Omental fat pad (tissue), 3 donors: ENCODE measurements at regions not wholly inside any gene's neighbourhood (a gene's known extent, or its start where the extent isn't known, plus 50 kb on each side); places are given as distances from the start of the nearest gene placed in this dataset.

Source experiments
- ATAC-seq: fragments of 150-250 bp; one replicate; pipeline ENCODE4 v1.9.1; 2016; ENCODE audit warnings: mild to moderate bottlenecking, moderate library complexity; ENCODE audit not compliant: low FRiP score
- DNase-seq: peaks from one replicate; pipeline ENCODE4 v3.0.0-alpha.2; 2019; ENCODE audit warnings: low spot score
- TF ChIP-seq, protein P1 (sequence below), 3 donors: fragments of 450-650 bp; IDR thresholded peaks; one replicate each; pipeline ENCODE4 v1.5.1; 2016 to 2017; ENCODE audit warnings: antibody characterized with exemption in 3 of 3, mild to moderate bottlenecking in 3 of 3, moderate library complexity in 2 of 3

DNA sequence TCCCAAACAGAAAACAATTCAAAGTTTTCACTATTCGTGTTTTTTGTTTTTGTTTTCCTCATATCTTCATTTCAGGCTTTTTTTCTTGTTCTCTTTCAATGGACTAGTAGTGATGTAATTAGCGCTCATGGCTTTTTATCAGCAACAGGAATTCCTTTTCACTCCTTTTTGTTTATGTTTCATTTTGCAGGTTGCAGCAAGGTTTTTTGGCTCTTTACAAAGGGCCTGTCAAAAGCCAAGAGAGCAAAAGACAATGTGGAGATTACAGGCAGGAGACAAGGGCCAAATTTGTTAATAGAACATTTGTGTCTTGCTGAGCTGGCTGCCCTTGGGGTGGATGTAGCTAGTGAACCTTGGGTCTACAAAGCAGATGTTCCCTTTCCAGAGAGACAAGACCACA, 467.4 kb upstream of the CDH20 start:
- no peak for ATAC-seq
- no peak for DNase-seq
- TF ChIP-seq, protein P1, sequence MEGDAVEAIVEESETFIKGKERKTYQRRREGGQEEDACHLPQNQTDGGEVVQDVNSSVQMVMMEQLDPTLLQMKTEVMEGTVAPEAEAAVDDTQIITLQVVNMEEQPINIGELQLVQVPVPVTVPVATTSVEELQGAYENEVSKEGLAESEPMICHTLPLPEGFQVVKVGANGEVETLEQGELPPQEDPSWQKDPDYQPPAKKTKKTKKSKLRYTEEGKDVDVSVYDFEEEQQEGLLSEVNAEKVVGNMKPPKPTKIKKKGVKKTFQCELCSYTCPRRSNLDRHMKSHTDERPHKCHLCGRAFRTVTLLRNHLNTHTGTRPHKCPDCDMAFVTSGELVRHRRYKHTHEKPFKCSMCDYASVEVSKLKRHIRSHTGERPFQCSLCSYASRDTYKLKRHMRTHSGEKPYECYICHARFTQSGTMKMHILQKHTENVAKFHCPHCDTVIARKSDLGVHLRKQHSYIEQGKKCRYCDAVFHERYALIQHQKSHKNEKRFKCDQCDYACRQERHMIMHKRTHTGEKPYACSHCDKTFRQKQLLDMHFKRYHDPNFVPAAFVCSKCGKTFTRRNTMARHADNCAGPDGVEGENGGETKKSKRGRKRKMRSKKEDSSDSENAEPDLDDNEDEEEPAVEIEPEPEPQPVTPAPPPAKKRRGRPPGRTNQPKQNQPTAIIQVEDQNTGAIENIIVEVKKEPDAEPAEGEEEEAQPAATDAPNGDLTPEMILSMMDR (IDR thresholded peaks at IDR 0.05): no peak

DNA sequence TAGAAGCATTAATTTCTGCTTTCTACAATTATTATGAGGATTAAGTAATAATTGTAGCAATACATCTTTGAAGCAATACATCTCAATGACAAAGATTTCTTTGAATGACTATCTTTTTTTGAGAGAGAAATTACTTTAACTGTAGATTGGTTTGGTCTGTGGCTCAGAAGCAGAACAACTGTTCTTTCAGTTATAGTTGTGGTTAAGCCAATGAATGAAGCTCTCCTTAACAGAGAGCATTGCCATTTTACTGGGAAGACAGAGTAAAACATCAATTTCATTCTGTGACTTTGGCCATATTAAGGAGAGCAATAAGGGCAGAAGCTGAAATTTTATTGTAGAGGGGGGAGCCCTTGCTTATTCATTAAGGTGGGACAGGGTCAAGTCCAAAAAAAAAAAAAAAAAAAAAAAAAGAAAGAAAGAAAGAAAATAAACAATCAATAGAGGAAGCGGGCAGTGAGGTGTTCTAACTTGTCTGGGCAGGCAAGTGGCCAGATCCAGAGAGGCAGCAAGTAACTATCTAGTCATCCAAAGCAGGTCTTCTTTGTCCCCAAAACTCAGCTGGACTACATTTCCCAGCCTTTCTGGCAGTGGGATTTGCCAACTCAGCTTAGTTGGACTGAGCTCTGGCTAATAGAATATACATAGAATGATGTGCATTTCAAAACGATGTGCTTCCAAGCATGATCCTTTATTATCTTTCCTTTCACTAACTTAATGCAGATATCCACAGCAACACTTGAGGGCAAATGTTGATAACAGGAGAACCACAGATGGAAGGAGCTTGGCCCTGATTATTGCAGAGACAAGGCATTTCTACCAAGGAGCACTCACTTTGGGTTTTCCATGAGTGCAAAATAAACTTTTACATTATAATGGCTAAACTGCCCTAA, 462.7 kb upstream of the CDH20 start:
- no peak for ATAC-seq
- TF ChIP-seq, protein P1 (IDR thresholded peaks at IDR 0.05): no peak
- DNase-seq: no peak

DNA sequence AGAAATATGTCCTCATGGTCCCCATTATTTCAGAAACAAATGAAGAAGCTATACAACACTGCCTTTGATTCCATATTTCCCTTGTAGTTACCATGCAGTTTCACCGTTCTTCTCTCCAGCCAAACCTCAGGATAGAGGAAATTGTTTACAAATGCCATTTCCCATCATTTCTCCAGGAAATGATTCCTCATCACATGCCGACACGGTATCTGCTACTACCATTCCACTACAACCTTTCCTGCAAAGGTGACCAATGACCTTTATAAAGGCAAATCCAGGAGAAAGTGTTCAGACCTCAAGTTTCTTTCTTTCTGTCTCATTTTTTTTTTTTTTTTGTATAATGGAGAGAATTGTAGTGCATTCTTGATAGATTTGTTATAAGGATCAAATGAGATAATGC, 460.8 kb upstream of the CDH20 start:
- DNase-seq (no peak), ATAC-seq (no peak)
- TF ChIP-seq, protein P1 (IDR thresholded peaks at IDR 0.05): no peak

DNA sequence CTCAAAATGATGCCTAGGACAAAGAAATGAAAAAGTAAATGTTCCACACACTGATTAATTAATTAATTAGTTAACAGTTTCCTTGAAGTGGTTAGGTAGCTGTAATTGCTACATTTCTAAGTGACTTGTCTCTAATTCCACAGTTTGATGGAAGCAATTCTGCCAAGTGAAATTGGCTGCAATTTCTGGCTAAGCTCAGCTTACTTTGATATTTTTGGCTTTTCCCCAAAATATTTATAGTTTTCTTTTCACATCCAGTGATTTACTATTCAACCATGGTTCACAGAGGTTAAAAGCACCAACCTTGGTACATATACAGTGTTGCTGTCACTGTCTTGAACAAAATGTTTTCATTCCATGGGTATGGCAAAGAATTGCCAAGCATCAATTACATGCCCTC, 459.5 kb upstream of the CDH20 start:
- no peak for DNase-seq
- TF ChIP-seq, protein P1 (IDR thresholded peaks at IDR 0.05): no peak
- no peak for ATAC-seq

DNA sequence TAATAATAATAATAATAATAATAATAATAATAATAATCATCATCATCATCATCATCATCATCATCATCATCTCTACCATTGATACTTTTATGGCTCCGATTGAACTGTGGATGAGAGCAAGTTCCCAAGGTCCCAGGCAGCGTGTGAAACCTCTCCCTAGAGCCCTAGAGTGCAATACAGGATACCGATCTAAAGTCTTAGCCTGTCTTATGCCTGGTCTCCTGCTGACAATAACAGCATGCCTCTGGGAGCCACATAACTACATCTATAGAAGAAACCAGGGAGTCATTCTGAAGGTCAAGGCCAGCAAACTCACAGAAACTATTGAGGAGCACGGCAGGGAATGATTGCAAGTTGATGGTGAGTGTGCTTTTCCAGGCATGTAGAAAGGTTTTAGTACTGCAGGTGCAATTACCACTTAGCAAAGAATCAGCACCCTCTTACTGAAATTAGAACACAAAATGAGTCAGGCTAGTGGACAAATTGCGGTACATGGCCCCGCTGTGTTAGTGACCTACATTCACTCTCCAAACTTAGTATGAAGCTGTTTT, 457.2 kb upstream of the CDH20 start:
- TF ChIP-seq, protein P1 (IDR thresholded peaks at IDR 0.05): no peak
- ATAC-seq: no peak
- DNase-seq: no peak

DNA sequence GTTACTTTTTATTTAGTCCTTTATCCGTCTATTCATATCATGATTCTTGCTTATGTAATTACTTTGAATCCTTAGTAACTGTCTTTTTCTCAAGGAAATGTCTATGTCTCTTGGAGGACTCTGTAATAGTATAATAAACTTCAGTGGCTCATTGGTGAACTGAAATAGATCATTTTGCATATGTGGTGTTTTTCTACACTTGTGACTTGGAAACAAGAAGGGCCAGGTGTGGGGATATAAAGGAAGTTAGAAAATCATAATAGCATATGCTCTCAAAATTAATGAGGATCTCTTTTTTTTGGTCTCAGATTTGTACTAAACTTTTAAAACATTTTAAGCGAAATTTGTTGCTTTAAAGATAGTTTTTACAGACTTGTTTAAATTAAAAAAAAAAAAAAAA, 453.0 kb upstream of the CDH20 start:
- ATAC-seq: no peak
- TF ChIP-seq, protein P1 (IDR thresholded peaks at IDR 0.05): no peak

DNA sequence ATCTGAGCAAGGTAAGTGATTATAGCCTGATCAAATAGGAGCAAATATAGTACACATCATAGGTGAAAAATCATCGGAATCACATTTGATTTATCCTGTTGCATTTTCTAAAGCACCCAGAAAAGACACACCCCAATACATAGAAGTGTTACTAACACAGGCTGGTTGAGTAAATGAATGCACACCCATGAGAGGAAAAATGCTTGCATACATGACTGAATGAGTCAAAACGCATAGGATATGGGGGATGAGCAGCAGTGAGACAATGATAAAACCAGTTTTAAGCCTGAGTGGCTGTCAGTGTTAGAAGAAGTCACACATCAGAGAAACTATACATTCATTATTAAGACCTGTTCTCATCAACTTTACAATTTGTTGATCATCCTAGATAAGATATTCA, 449.6 kb upstream of the CDH20 start:
- DNase-seq: no peak
- ATAC-seq: no peak
- TF ChIP-seq, protein P1 (IDR thresholded peaks at IDR 0.05): no peak

More for the DNA sequence above, 453.0 kb upstream of the CDH20 start:
- no peak for DNase-seq
